Heart left ventricle (tissue), 13 donors: ENCODE measurements at regions not wholly inside any gene's neighbourhood (a gene's known extent, or its start where the extent isn't known, plus 50 kb on each side); places are given as distances from the start of the nearest gene placed in this dataset.

ENCODE experiments used
- POLR2A ChIP-seq, 2 donors: fragments of 450-650 bp; IDR thresholded peaks; one replicate each; pipeline ENCODE4 v1.6.1; 2017; ENCODE audit warnings: antibody characterized with exemption in 2 of 2, mild to moderate bottlenecking in 2 of 2, moderate library complexity in 2 of 2
- TF ChIP-seq, protein P1 (sequence below), 12 donors: fragments of 200-600 bp; sonication (generic) in 4 of 12; IDR thresholded peaks; one replicate each; pipeline versions ENCODE4 v1.5.0 to v1.8.0; 2018 to 2022; ENCODE audit warnings: antibody characterized with exemption in 12 of 12, mild to moderate bottlenecking in 5 of 12
- donor health status: ischemic (EF 13 %, LVEDD 7.1; RV severe dilation, severe dysfunction).
- donor health status: DM: no; HTN: yes; CAD: no.
- donor health status: DM: no; HTN: no; CAD: no.
- donor health status: ischemic (EF 25% LVEDD 6.9; RV normal size, moderate dysfunction).
- donor health status: ischemic (EF 25% LVEDD 5.7; RV mildly dilated, moderate dysfunction).
- donor health status: ischemic (EF 35%, LVEDD 5.7; RV mildly dilated, moderate dysfunction).
- donor health status: nonischemic (EF 11% LVEDD 7.7; RV severe dilation, severe dysfunction).
- donor health status: DM: yes; HTN: yes; CAD: no.
- donor health status: PGD.
- donor health status: ischemic (EF 29% LVEDD 5.4; RV normal size, mild dysfunction).
- donor health status: nonischemic (EF 23%, LVEDD 6.1; RV moderate dilation, normal function).

DNA sequence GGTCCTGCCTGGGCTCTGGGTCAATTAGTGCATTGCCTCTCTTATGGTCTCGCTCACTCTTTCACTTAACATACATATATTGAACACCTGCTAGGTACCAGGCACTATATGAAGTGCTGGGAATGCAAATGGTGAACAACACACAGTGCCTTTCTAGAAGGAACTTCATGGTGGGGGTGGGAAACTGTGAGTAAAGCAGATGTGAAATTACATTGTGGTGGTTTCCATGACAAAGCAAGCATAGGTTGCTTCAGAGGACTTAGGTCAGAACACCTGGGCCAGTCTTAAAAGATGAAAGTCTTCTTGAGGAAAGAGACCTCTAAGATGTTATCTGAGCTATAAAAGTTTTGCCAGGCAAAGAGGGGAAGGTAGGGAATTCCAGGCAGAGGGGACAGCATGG lies 231.3 kb downstream of the BUD13 start:
- TF ChIP-seq, protein P1, sequence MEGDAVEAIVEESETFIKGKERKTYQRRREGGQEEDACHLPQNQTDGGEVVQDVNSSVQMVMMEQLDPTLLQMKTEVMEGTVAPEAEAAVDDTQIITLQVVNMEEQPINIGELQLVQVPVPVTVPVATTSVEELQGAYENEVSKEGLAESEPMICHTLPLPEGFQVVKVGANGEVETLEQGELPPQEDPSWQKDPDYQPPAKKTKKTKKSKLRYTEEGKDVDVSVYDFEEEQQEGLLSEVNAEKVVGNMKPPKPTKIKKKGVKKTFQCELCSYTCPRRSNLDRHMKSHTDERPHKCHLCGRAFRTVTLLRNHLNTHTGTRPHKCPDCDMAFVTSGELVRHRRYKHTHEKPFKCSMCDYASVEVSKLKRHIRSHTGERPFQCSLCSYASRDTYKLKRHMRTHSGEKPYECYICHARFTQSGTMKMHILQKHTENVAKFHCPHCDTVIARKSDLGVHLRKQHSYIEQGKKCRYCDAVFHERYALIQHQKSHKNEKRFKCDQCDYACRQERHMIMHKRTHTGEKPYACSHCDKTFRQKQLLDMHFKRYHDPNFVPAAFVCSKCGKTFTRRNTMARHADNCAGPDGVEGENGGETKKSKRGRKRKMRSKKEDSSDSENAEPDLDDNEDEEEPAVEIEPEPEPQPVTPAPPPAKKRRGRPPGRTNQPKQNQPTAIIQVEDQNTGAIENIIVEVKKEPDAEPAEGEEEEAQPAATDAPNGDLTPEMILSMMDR (IDR thresholded peaks at IDR 0.05): no peak
- no peak for TF ChIP-seq POLR2A (IDR thresholded peaks at IDR 0.05)
